ENCODE measurements at regions not wholly inside any gene's neighbourhood (a gene's known extent, or its start where the extent isn't known, plus 50 kb on each side); places are given as distances from the start of the nearest gene placed in this dataset.

GRCh38 chr4:177128306-177128705, 181.4 kb upstream of the NEIL3 start:
- Mint-ChIP-seq H3K4me1 (ENCODE audit: low read depth) (peaks cover 52% of the 10 kb centered on the region), H3K4me3 (peak overlapping the region; percentile 59), H3K27ac (peak overlapping the region; percentile 89), H3K9me3 (peaks cover 25% of the 10 kb centered on the region), H3K27me3 (ENCODE audit: insufficient read depth) (no peaks in the 10 kb centered on the region), H3K36me3 (ENCODE audit: low read depth) (peaks cover 26% of the 10 kb centered on the region)
- TF ChIP-seq CTCF (IDR thresholded peaks at IDR 0.05) = no peak
- DNase-seq = peak; percentile 55

- H3K27me3 Mint-ChIP-seq (ENCODE audit: insufficient read depth) = no peaks in the 10 kb centered on the region
- H3K36me3 Mint-ChIP-seq (ENCODE audit: low read depth) = peaks cover 26% of the 10 kb centered on the region
- no peak for DNase-seq
- no peak for TF ChIP-seq CTCF (IDR thresholded peaks at IDR 0.05)
- peaks cover 28% of the 10 kb centered on the region for H3K4me1 Mint-ChIP-seq (ENCODE audit: low read depth)
- H3K27ac Mint-ChIP-seq = no peak overlapping the region
- no peak overlapping the region for H3K4me3 Mint-ChIP-seq
- peaks cover 25% of the 10 kb centered on the region for H3K9me3 Mint-ChIP-seq
Observed at GRCh38 chr4:177131736-177132135, 177.9 kb upstream of the NEIL3 start.

- Mint-ChIP-seq H3K9me3 (no peaks in the 10 kb centered on the region), H3K4me3 (no peak overlapping the region), H3K36me3 (ENCODE audit: low read depth) (no peaks in the 10 kb centered on the region), H3K4me1 (ENCODE audit: low read depth) (no peaks in the 10 kb centered on the region), H3K27ac (no peak overlapping the region), H3K27me3 (ENCODE audit: insufficient read depth) (no peaks in the 10 kb centered on the region; the same call in 1 of the 2 replicates)
- no peak for DNase-seq
- no peak for TF ChIP-seq CTCF (IDR thresholded peaks at IDR 0.05)
Observed at GRCh38 chr4:177147668-177148067, 162.0 kb upstream of the NEIL3 start.

GRCh38 chr4:177155454-177155853, 154.2 kb upstream of the NEIL3 start:
- no peak for DNase-seq
- no peak overlapping the region for H3K4me3 Mint-ChIP-seq
- no peak for TF ChIP-seq CTCF (IDR thresholded peaks at IDR 0.05)
- peaks cover 8% of the 10 kb centered on the region for H3K27me3 Mint-ChIP-seq (ENCODE audit: insufficient read depth)
- no peaks in the 10 kb centered on the region for H3K36me3 Mint-ChIP-seq (ENCODE audit: low read depth)
- no peaks in the 10 kb centered on the region for H3K4me1 Mint-ChIP-seq (ENCODE audit: low read depth)
- no peak overlapping the region for H3K27ac Mint-ChIP-seq
- H3K9me3 Mint-ChIP-seq = no peaks in the 10 kb centered on the region

- Mint-ChIP-seq H3K36me3 (ENCODE audit: low read depth) (no peaks in the 10 kb centered on the region), H3K4me3 (no peak overlapping the region), H3K9me3 (no peaks in the 10 kb centered on the region), H3K4me1 (ENCODE audit: low read depth) (peaks cover 12% of the 10 kb centered on the region), H3K27me3 (ENCODE audit: insufficient read depth) (peaks cover 10% of the 10 kb centered on the region; the same call in 1 of the 2 replicates), H3K27ac (no peak overlapping the region)
- TF ChIP-seq CTCF (IDR thresholded peaks at IDR 0.05) = no peak
- DNase-seq = no peak
Observed at GRCh38 chr4:177159600-177159999, 150.1 kb upstream of the NEIL3 start.

- H3K27ac Mint-ChIP-seq = no peak overlapping the region
- no peaks in the 10 kb centered on the region for H3K36me3 Mint-ChIP-seq (ENCODE audit: low read depth)
- H3K4me3 Mint-ChIP-seq = no peak overlapping the region
Observed at GRCh38 chr4:177161781-177162180, 147.9 kb upstream of the NEIL3 start.

More at GRCh38 chr4:177161781-177162180, 147.9 kb upstream of the NEIL3 start:
- TF ChIP-seq CTCF (IDR thresholded peaks at IDR 0.05) = no peak
- DNase-seq = no peak
- H3K4me1 Mint-ChIP-seq (ENCODE audit: low read depth) = peaks cover 12% of the 10 kb centered on the region
- H3K27me3 Mint-ChIP-seq (ENCODE audit: insufficient read depth) = peaks cover 10% of the 10 kb centered on the region; the same call in 1 of the 2 replicates
- no peaks in the 10 kb centered on the region for H3K9me3 Mint-ChIP-seq

All from HFFc6 (cell line).